Gastrocnemius medialis (tissue), 4 donors: ENCODE measurements at regions not wholly inside any gene's neighbourhood (a gene's known extent, or its start where the extent isn't known, plus 50 kb on each side); places are given as distances from the start of the nearest gene placed in this dataset.

Source experiments
- POLR2A ChIP-seq, 2 donors: fragments of 450-650 bp; IDR thresholded peaks; one replicate each; pipeline ENCODE4 v1.6.1; 2017; ENCODE audit warnings: antibody characterized with exemption in 2 of 2, mild to moderate bottlenecking in 2 of 2, moderate library complexity in 2 of 2
- TF ChIP-seq, protein P1 (sequence below), 5 experiments: fragments of 450-650 bp in 3 of 5; fragments of 200-600 bp in 2 of 5; sonication (generic) in 2 of 5; IDR thresholded peaks in 4 of 5; conservative IDR thresholded peaks in 1 of 5; 1 replicate in 4 of 5; 2 replicates in 1 of 5; pipeline ENCODE4 v1.5.1; 2016 to 2019; ENCODE audit warnings: antibody characterized with exemption in 5 of 5, mild to moderate bottlenecking in 3 of 5, moderate library complexity in 3 of 5

- TF ChIP-seq, protein P1, sequence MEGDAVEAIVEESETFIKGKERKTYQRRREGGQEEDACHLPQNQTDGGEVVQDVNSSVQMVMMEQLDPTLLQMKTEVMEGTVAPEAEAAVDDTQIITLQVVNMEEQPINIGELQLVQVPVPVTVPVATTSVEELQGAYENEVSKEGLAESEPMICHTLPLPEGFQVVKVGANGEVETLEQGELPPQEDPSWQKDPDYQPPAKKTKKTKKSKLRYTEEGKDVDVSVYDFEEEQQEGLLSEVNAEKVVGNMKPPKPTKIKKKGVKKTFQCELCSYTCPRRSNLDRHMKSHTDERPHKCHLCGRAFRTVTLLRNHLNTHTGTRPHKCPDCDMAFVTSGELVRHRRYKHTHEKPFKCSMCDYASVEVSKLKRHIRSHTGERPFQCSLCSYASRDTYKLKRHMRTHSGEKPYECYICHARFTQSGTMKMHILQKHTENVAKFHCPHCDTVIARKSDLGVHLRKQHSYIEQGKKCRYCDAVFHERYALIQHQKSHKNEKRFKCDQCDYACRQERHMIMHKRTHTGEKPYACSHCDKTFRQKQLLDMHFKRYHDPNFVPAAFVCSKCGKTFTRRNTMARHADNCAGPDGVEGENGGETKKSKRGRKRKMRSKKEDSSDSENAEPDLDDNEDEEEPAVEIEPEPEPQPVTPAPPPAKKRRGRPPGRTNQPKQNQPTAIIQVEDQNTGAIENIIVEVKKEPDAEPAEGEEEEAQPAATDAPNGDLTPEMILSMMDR (IDR thresholded peaks at IDR 0.05 in 4 of 5, conservative IDR thresholded peaks at IDR 0.05 in 1 of 5) = peak; percentile 75 to 88 (median 84)
- no peak for TF ChIP-seq POLR2A (IDR thresholded peaks at IDR 0.05)
Measured at GRCh38 chr2:160994141-160995002, 165.9 kb upstream of the TANK start.
